ENCODE measurements at regions not wholly inside any gene's neighbourhood (a gene's known extent, or its start where the extent isn't known, plus 50 kb on each side); places are given as distances from the start of the nearest gene placed in this dataset.

DNA sequence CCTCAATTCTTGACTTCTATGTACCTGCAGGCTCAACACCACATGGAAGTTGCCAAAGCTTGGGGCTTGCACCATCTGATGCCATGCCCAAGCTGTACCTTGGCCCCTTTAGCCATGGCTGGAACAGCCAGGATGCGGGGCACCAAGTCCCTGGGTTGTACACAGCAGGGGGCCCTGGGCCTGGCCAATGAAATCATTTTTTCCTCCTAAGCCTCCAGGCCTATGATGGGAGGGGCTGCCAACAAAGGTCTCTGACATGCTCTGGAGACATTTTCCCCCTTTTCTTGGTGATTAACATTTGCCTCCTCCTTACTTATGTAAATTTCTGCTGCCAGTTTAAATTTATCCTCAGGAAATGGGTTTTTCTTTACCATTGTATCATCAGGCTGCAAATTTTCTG lies 1428.1 kb downstream of the C4orf33 start:
- H3K4me1 Mint-ChIP-seq = no peaks in the 10 kb centered on the region
- no peak overlapping the region for H3K27ac Mint-ChIP-seq
- DNase-seq (ENCODE audit: low spot score in 2 of 2, unreplicated experiment in 2 of 2) = no peak
- peaks cover 23% of the 10 kb centered on the region for H3K9me3 Mint-ChIP-seq
- H3K36me3 Mint-ChIP-seq = peaks cover 4% of the 10 kb centered on the region
- no peaks in the 10 kb centered on the region for H3K27me3 Mint-ChIP-seq (ENCODE audit: low read depth)
- TF ChIP-seq, protein P1, sequence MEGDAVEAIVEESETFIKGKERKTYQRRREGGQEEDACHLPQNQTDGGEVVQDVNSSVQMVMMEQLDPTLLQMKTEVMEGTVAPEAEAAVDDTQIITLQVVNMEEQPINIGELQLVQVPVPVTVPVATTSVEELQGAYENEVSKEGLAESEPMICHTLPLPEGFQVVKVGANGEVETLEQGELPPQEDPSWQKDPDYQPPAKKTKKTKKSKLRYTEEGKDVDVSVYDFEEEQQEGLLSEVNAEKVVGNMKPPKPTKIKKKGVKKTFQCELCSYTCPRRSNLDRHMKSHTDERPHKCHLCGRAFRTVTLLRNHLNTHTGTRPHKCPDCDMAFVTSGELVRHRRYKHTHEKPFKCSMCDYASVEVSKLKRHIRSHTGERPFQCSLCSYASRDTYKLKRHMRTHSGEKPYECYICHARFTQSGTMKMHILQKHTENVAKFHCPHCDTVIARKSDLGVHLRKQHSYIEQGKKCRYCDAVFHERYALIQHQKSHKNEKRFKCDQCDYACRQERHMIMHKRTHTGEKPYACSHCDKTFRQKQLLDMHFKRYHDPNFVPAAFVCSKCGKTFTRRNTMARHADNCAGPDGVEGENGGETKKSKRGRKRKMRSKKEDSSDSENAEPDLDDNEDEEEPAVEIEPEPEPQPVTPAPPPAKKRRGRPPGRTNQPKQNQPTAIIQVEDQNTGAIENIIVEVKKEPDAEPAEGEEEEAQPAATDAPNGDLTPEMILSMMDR (IDR thresholded peaks at IDR 0.05; ENCODE audit: unreplicated experiment) = no peak
- H3K4me3 Mint-ChIP-seq = no peak overlapping the region

DNA sequence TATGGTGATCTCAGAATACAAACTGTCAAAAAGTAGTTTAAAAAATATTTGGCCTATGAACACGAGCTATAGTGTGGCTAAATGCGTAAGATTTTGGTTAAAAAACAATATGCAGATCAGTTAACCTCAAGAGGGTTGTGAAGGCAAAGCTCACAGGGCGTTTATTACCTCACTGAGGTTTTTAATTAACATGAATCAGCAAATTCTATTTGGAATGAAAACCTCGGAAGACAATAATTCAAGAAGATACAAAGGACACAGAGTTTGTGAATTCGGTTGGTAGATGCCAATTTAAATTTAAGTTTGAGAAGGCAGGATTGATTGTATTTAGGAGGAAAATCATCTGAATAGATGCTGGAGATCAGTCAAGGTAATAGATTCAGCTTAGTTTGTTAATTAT lies 1434.6 kb downstream of the C4orf33 start:
- H3K27ac Mint-ChIP-seq = no peak overlapping the region
- DNase-seq (ENCODE audit: low spot score in 2 of 2, unreplicated experiment in 2 of 2) = no peak
- H3K4me1 Mint-ChIP-seq = no peaks in the 10 kb centered on the region
- H3K9me3 Mint-ChIP-seq = no peaks in the 10 kb centered on the region
- no peaks in the 10 kb centered on the region for H3K36me3 Mint-ChIP-seq
- H3K27me3 Mint-ChIP-seq (ENCODE audit: low read depth) = no peaks in the 10 kb centered on the region
- TF ChIP-seq, protein P1 (IDR thresholded peaks at IDR 0.05; ENCODE audit: unreplicated experiment) = no peak
- H3K4me3 Mint-ChIP-seq = no peak overlapping the region

DNA sequence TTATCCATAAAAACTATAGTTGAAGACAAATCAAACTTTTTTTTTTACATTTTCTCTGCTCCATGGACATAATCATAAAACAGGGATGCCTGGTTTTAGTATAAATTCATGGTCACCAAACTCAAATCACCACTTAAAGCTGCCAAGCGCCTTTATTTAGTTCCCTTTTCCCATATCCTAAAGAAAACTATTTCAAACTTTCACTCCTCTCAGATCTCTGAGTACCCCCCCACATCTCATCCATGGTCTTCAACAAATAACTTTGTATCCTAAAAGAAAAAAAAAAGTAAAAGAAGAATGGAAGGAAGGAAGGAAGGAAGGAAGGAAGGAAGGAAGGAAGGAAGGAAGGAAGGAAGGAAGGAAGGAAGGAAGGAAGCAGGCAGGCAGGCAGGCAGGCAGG lies 1438.7 kb downstream of the C4orf33 start:
- Mint-ChIP-seq H3K9me3 (no peaks in the 10 kb centered on the region), H3K4me1 (no peaks in the 10 kb centered on the region), H3K27ac (no peak overlapping the region), H3K27me3 (ENCODE audit: low read depth) (no peaks in the 10 kb centered on the region), H3K36me3 (no peaks in the 10 kb centered on the region), H3K4me3 (no peak overlapping the region)
- TF ChIP-seq, protein P1 (IDR thresholded peaks at IDR 0.05; ENCODE audit: unreplicated experiment) = no peak
- DNase-seq (ENCODE audit: low spot score in 2 of 2, unreplicated experiment in 2 of 2) = no peak

DNA sequence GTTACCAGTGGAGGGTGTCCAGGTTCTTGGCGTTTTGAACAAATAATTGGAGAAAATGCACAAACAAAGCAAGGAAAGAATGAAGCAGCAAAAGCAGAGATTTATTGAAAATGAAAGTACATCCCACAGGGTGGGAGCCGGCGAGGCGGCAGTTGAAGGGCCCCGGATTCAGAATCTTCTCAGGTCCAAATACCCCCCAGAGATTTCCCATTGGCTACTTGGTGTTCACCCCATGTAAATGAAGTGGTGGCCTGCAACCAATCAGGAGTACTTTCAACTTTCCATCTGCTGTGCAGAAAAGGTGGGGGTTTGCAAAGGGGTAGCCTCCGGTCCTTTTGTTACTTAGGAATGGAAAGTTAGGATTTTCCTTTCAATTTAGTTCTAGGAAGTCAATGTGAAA lies 1447.0 kb downstream of the C4orf33 start:
- Mint-ChIP-seq H3K4me1 (peaks cover 15% of the 10 kb centered on the region), H3K36me3 (no peaks in the 10 kb centered on the region), H3K27ac (no peak overlapping the region), H3K27me3 (ENCODE audit: low read depth) (no peaks in the 10 kb centered on the region), H3K9me3 (no peaks in the 10 kb centered on the region), H3K4me3 (no peak overlapping the region)
- TF ChIP-seq, protein P1 (IDR thresholded peaks at IDR 0.05; ENCODE audit: unreplicated experiment) = no peak
- no peak for DNase-seq (ENCODE audit: low spot score in 2 of 2, unreplicated experiment in 2 of 2)

DNA sequence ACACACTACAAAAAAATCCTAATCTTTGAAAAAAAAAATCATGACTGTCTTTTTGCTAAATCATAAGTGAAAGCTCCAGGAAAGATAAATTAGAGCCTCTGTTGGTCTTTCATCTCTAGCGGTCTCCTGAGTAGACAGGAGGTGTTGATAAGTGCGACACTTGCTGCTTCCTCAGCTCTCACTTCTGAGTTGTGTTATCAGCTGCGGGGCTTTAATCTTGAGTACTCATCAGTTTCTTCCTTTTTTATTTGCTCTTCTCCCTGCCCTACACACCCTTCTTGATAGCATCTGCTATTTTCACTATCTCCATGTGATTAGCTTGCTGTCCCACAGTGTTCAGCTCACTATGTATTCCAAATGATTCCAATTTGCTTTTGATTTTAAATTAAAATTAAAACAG lies 1449.2 kb downstream of the C4orf33 start:
- no peak for DNase-seq (ENCODE audit: low spot score in 2 of 2, unreplicated experiment in 2 of 2)
- TF ChIP-seq, protein P1 (IDR thresholded peaks at IDR 0.05; ENCODE audit: unreplicated experiment) = no peak
- Mint-ChIP-seq H3K9me3 (no peaks in the 10 kb centered on the region), H3K27ac (peak overlapping the region; percentile 27), H3K27me3 (ENCODE audit: low read depth) (no peaks in the 10 kb centered on the region), H3K4me1 (peaks cover 15% of the 10 kb centered on the region), H3K36me3 (no peaks in the 10 kb centered on the region), H3K4me3 (no peak overlapping the region)

DNA sequence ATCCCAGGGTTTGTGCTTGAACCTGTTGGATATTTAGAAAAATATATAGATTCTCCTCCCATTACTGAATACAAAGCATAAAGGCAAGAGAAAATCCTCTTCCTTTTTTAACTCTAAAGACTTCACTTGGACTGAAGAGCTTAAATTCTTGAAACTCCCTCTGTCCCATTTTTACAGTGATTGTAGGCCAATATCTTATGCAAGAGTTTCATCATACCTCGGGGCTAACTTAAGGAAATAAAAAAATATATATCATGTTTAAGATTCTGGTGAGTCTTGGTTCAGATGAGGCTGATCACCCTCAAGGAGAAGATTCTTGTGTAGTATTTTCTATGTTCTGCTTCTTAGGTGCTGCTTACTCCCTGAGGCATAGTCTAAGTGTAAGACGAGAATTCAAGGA lies 1449.6 kb downstream of the C4orf33 start:
- TF ChIP-seq, protein P1 (IDR thresholded peaks at IDR 0.05; ENCODE audit: unreplicated experiment) = no peak
- no peak for DNase-seq (ENCODE audit: low spot score in 2 of 2, unreplicated experiment in 2 of 2)
- Mint-ChIP-seq H3K9me3 (no peaks in the 10 kb centered on the region), H3K27me3 (ENCODE audit: low read depth) (no peaks in the 10 kb centered on the region), H3K27ac (peak overlapping the region; percentile 39), H3K4me1 (peaks cover 15% of the 10 kb centered on the region), H3K36me3 (no peaks in the 10 kb centered on the region), H3K4me3 (no peak overlapping the region)
